ENCODE measurements at regions not wholly inside any gene's neighbourhood (a gene's known extent, or its start where the extent isn't known, plus 50 kb on each side); places are given as distances from the start of the nearest gene placed in this dataset.

- Histone ChIP-seq H3K18ac (ENCODE audit: low read depth, low read length) (no peak overlapping the region), H2AK5ac (ENCODE audit: low read depth, low read length) (no peak overlapping the region), H3K14ac (replicated peaks; ENCODE audit: low read depth, low read length) (no peak overlapping the region), H2BK20ac (ENCODE audit: low read depth, low read length) (no peak overlapping the region), H2BK120ac (ENCODE audit: low read depth, low read length) (no peak overlapping the region), H3K9me3 (ENCODE audit: control insufficient read depth, insufficient read depth, low read length) (no peaks in the 10 kb centered on the region), H2AK9ac (replicated peaks; ENCODE audit: low read depth, low read length, poor library complexity) (no peak overlapping the region), H3K4me1 (ENCODE audit: control insufficient read depth, insufficient read depth, low read length) (no peaks in the 10 kb centered on the region), H3K36me3 (ENCODE audit: control insufficient read depth, insufficient read depth, low read length) (no peaks in the 10 kb centered on the region), H2BK15ac (ENCODE audit: low read depth, low read length) (no peak overlapping the region), H3K9ac (ENCODE audit: low read depth, low read length) (no peak overlapping the region), H3K4me2 (ENCODE audit: low read depth, low read length) (no peak overlapping the region), H3K56ac (ENCODE audit: extremely low read depth, insufficient read depth, low read length) (no peak overlapping the region), H3K4me3 (ENCODE audit: insufficient read depth, low read depth, low read length) (no peak overlapping the region), H3K23ac (ENCODE audit: low read depth, low read length) (no peak overlapping the region), H4K91ac (ENCODE audit: insufficient read depth, low read depth, low read length) (no peak overlapping the region), H3K27ac (ENCODE audit: insufficient read depth, low read length) (no peak overlapping the region), H3K9me1 (ENCODE audit: insufficient read depth, low read length) (no peaks in the 10 kb centered on the region), H3K79me1 (ENCODE audit: low read depth in 1 of 2, low read length in 2 of 2) (no peaks in the 10 kb centered on the region), H4K20me1 (ENCODE audit: insufficient read depth, low read length) (no peaks in the 10 kb centered on the region), H3K4ac (ENCODE audit: low read depth, low read length) (no peak overlapping the region), H2BK5ac (ENCODE audit: low read depth, low read length, poor library complexity, severe bottlenecking) (no peak overlapping the region), H4K8ac (ENCODE audit: low read depth in 2 of 2, low read length in 2 of 2) (no peak overlapping the region), H3K27me3 (ENCODE audit: control insufficient read depth, insufficient read depth, low read length) (peaks cover 2% of the 10 kb centered on the region), H4K5ac (ENCODE audit: low read depth, low read length) (no peak overlapping the region), H2AFZ (replicated peaks; ENCODE audit: low read length, poor library complexity) (no peak overlapping the region)
- in situ Hi-C loops (cut with MboI; ENCODE audit: low sequenced_read_pairs) (no loop called here), dilution Hi-C loops (cut with HindIII; ENCODE audit: low sequenced_read_pairs, unreplicated experiment) (loop anchor here (25.0 kb wide), 1 partner anchor 226 kb away; no protein-coding TSS in a partner anchor), intact Hi-C loops (cut with micrococcal nuclease) (no loop called here)
- TF ChIP-seq CEBPB (IDR thresholded peaks at IDR 0.05; ENCODE audit: low read depth, low read length), result no peak
- no peak for TF ChIP-seq CTCF (conservative IDR thresholded peaks at IDR 0.05; ENCODE audit: low read depth, low read length)
- TF ChIP-seq USF2 (IDR thresholded peaks at IDR 0.05; ENCODE audit: low read depth, low read length), result no peak
- TF ChIP-seq RFX5 (IDR thresholded peaks at IDR 0.05; ENCODE audit: low read depth, low read length), result no peak
- TF ChIP-seq ELK1 (IDR thresholded peaks at IDR 0.05; ENCODE audit: borderline replicate concordance, low read depth, low read length), result no peak
- TF ChIP-seq POLR2A (IDR thresholded peaks at IDR 0.05; ENCODE audit: low read depth, low read length), result no peak
- TF ChIP-seq MAZ (IDR thresholded peaks at IDR 0.05; ENCODE audit: borderline replicate concordance, low read depth, low read length), result no peak
- no peak for TF ChIP-seq CHD1 (IDR thresholded peaks at IDR 0.05; ENCODE audit: low read depth, low read length)
- DNase-seq, result peak; percentile 21
- BruUV-seq (replicated peaks), result no TSS peak
- no CpG with 5 or more reads among the region's 1 CpG for WGBS, 2 experiments (ENCODE audit: extremely low coverage in 2 of 2, insufficient read length in 1 of 2)
- ATAC-seq (ENCODE audit: low read depth), result peak; percentile 53
- POLR2A ChIA-PET (ENCODE audit: unreplicated experiment), result no interaction called here
- CTCF ChIA-PET, result no interaction called here
Observed at GRCh38 chr14:62138593-62138992, 376.4 kb downstream of the SNAPC1 start.

All from IMR-90 (cell line).